Activated T-cell treated with anti-CD3 and anti-CD28 coated beads for 48 hours (primary cell): ENCODE measurements at regions not wholly inside any gene's neighbourhood (a gene's known extent, or its start where the extent isn't known, plus 50 kb on each side); places are given as distances from the start of the nearest gene placed in this dataset.

ENCODE experiments used
- DNase-seq: peaks from one replicate; pipeline ENCODE4 v3.0.0-alpha.2; 2020; ENCODE audit warnings: low read depth

DNA sequence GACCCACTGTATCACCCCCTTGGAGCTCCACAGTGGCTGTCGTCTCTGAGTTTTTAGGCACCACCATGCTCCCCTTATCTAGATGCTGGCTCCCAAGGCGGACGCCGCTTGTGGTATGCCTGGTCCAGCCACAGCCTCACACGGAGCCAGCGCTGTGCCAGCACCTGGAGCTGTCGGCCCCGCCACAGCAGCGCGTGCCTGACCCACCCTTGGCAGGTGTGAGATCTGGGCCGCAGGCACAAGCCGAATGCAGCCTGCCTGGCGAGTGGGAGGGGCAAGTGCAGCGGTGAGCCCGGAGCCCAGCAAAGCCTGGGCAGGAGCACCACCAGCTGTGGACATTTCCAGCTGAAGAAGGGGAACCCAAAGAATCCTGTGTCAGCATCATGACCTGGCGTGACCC is 91.9 kb upstream of the BACE2 start:
- DNase-seq, result no peak

DNA sequence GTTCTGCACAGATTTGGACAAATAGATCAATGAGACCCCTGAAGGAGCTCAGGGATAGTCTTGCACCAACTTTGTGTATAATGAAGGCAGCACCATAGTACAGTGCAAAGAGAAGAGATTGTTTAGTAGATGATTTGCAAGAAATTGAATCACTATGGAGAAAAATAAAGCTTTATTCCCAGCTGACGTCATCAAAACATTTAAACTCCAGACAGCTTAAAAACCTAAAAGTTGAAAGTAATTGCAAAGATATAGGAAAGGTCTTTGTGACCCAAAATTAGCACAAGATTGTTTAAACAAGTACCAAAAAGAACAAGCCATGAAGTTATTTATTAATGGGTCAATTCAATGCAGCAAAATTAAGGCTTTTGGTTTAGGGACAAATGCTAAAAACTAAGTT is 88.8 kb upstream of the BACE2 start:
- DNase-seq, result no peak

GRCh38 chr21:41080485-41081121 is 87.4 kb upstream of the BACE2 start:
- DNase-seq, result no peak

GRCh38 chr21:41086569-41086968 is 81.4 kb upstream of the BACE2 start:
- no peak for DNase-seq

DNA sequence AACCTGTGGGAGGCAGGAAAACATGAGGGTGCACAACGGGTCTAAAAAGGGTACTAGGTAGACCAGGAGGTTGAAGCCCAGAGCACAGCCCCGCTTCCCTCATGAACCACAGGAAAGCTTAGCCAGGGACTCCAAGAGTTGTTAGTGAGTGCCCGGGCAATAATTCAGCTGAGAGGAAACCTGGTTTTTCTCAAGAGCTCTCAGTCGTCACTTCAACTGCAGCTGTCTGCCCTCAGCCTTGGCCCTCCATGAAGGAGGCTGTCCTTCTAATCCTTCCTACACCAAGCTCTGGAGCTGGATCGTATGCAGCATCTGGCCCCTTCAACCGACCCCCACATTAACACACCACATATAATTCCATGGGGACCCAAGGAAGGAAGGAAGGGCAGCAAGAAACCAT is 77.0 kb upstream of the BACE2 start:
- DNase-seq, result no peak

DNA sequence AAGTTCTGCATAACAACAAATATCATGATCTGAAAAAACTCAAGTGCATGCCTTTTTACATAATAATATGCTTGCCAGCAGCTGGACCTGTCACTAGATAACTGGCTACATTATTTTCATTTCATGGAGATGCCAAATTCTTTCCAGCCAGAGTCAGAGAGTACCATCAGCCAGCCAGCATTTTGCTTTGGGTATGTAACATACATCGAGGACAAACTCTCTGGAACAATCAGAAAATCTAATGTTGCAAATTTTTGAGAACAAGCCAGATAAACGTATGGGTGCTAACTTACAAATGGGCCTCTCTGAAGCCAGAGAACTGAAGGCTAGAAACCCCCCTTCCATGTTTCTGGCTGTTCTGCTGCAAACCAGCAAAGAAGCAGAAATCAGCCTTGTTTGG is 76.3 kb upstream of the BACE2 start:
- no peak for DNase-seq

DNA sequence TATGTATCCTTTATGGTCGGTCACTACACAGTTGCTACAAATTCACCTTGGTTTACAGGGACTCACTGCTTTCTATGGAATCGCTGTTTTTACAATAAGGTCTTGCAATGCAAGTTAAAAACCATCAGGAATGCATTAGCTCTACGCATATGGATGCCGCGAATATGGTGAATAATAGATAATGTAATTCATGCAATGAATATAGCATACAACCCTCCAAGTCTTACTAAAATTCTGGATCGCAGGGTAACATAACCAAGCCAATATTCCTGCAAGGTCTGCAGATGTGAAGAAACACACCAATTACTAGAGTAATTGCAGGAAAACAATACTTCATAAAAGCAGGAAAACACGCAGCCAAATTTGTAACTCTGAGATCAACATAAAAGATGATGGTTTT is 75.6 kb upstream of the BACE2 start:
- no peak for DNase-seq

DNA sequence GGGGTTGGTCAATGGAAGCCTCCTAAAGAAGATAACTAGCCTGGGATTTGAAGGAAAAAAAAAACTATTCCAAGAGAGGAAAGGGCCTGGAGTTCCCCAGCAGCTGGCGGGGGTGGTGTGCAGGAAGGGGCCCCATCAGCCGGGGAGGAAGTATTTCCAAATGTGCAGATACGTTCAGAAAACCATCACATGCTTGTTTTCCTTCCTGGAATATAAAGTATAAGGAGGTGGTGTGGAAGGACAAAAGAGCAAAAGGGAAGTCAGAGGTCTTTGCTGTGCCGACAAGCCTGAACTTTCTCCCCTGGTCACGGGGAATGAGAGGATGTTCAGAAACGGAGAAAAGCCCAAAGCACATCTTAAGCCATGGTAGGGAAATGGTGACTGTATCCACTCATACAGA is 72.0 kb upstream of the BACE2 start:
- DNase-seq, result no peak

- DNase-seq, result no peak
These were observed 69.9 kb upstream of the BACE2 start for GRCh38 chr21:41098076-41098475.

GRCh38 chr21:41098481-41099042 is 69.4 kb upstream of the BACE2 start:
- no peak for DNase-seq

DNA sequence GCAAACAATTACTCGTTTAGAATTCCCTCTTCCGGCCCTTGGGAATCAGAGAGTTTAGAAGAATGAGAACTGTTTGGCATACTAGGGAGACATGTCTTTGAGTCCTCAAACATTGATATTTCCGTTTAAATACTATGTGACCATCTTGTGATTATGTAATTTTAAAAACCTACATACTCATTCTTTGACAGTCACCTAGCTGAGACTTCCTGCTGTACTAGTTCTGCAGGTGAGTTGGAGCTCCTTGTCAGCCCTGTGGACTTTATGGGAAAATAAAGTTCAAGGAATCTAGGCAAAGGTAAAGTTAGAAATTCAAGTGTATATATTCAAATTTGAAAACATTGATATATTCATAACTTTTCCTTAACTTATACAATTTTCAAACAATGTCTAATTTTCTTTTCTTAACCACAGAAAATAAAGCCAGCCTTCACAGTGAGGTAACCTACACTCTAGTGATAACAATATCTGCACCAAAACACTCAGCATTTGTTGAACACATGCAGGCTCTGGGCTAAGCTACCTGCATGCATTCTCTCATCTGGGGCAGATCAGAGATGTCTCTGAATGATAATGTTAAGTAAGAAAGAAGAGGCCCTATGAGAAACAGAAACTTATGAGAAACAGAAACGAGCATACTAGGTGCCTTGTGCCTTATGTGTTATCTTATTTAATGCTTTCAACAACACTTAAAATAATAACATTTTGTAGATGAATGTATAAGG is 67.0 kb upstream of the BACE2 start:
- DNase-seq, result no peak

DNA sequence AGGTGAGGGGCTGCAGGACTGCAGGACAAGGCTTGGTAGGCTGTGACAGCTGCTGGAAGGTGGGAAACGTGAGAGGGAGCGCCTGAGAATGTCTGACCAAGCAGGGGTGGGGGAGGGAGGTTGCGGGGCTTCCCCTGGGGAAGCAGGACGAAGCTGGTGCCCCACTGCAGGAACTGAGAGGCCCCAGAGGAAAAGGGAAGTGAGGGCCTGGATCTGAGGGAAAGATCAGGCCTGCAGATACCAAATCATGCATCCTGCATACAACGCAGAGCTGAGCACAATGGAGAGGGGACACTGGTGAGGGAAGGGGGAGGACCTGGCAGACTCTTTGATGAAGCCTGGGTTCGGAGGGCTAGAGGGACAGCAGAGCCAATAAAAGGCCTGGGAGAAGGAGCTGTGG is 65.7 kb upstream of the BACE2 start:
- DNase-seq, result no peak

GRCh38 chr21:41107602-41108001 is 60.4 kb upstream of the BACE2 start:
- no peak for DNase-seq

DNA sequence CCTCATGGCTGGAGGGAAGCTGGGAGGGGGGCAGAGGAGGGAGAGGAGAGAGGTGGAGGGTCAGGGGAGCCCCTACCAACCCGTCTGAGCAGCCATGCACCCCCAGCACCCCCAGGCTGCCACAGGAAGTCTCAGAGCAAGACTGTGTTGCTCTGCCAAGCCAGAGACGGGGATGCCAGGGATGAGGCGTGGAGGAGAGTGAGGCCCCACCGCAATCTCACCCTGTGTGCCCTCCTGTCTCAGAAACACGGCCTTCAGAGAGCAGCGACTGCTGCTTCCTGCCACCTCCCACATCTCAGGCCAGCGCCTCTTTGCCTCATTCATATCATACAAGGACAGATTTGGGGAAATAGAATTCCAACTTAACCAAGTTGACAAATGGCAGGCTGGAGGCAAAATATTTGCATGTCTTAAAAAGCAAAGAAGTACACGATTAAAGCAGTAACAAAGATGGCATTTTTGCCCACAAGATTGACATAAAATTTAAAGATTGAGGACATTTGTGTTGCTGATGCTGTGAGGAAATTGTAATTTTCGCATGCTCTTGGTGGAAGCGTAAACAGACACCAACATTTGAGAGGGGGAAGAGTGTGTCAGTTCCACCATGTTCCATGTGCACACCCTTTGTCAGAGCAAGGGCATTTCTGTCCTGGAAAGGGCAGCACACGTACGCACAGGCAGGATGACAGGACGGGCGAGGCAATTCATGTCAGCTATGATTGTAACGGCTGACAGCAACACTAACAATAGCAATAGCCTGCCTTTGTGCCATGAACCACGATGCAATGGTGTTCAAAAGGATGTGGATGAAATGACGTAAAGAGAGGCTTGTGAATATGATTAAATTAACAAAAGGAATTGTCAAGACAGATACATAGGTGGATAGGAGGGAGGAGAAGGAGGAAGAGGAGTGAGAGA is 59.0 kb upstream of the BACE2 start:
- DNase-seq, result no peak

- no peak for DNase-seq
These were observed 57.8 kb upstream of the BACE2 start for GRCh38 chr21:41110161-41110560.

DNA sequence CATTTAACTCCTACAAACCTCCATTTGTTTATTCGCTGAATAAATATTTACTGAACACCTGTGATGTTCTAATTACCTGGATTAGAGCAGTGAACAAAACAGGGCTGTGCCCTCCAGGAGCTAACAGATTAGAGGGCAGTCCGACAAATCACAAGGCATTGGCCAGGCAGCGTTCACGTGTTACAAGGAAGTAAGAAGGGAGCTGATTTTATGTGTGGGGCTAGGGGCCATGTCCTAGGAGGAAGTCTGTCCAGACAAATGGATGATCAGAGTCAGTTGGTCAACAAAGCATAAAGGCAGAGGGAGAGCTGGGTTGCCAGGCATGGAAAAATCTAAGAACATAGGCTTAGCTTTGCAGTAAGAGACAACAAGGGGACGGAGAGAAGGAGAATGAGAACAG is 57.3 kb upstream of the BACE2 start:
- no peak for DNase-seq

GRCh38 chr21:41111681-41112080 is 56.3 kb upstream of the BACE2 start:
- no peak for DNase-seq

DNA sequence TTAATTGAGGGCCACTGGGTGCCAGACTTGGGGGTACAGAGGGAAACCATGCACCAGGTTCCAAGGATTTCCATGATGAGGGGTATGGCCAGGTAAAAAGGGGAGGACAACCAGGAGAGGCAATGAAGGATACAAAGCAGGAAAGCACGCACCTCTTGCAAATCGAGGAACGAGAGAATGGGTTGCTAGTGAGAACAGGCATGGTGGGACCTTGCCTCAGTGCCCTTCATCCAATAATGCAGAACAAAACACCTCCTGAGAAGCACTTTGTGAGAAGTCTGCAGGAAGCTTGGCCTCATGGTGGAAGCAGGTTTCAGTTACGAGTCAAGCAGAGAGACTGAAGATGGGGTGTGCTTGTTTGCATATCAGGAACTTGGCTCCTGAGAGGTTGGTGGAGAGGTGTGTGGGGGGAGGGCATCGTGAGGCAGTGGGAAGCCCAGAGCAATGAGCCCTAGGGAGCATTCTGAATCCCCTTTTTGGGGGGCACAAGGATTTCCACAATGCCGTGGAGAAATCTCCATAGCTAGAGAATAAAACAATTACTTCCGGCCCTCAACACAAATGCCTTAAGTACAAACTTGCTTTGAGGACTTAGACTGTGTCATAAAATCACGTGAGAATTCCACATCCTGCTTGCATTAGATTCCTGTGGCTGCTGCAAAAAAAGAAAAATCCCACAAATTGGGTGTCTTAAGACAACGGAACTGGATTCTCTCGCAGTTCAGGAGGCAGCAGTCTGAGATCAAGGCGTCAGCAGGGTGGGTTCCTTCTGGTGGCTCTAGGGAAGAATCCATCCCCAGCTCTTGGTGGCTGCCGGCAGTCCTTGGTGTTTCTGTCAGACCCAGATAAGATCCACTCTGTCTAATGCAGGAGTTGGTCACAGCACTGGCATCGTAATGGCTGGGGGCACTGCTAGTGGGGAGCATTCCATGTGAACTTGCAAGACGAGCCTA is 54.9 kb upstream of the BACE2 start:
- DNase-seq, result no peak

- no peak for DNase-seq
These were observed 52.1 kb upstream of the BACE2 start for GRCh38 chr21:41115851-41116250.
